Central memory CD8-positive, alpha-beta T cell (primary cell): ENCODE measurements at regions not wholly inside any gene's neighbourhood (a gene's known extent, or its start where the extent isn't known, plus 50 kb on each side); places are given as distances from the start of the nearest gene placed in this dataset.
A peak's percentile ranks its signal among the peaks of the same experiment; 100 is the strongest.

Experiments
- ATAC-seq: fragments of 150-1000 bp; cut with Tn5 transposase; replicated peaks from 2 replicates; pipeline ENCODE4 v1.10.0; 2022; ENCODE audit warnings: mild to moderate bottlenecking, moderate FRiP score, moderate number of reproducible peaks; ENCODE audit not compliant: poor library complexity, severe bottlenecking; ENCODE audit errors: extremely low read depth
- DNase-seq, 2 donors: peaks; one replicate each; pipeline ENCODE4 v3.0.0; 2021; ENCODE audit warnings: low spot score in 2 of 2
- H3K27ac Mint-ChIP-seq: one replicate; pipeline ENCODE4 v1.8.0; 2022; ENCODE audit warnings: low read depth, mild to moderate bottlenecking, moderate library complexity, mixed read lengths
- H3K27me3 Mint-ChIP-seq: one replicate; pipeline ENCODE4 v1.8.0; 2022; ENCODE audit warnings: mixed read lengths
- H3K36me3 Mint-ChIP-seq: one replicate; pipeline ENCODE4 v1.8.0; 2022; ENCODE audit warnings: mild to moderate bottlenecking, moderate library complexity, mixed read lengths; ENCODE audit not compliant: insufficient read depth
- H3K4me1 Mint-ChIP-seq: one replicate; pipeline ENCODE4 v1.8.0; 2022; ENCODE audit warnings: mixed read lengths
- H3K4me3 Mint-ChIP-seq: one replicate; pipeline ENCODE4 v1.8.0; 2022; ENCODE audit warnings: mild to moderate bottlenecking, moderate library complexity, mixed read lengths
- H3K9me3 Mint-ChIP-seq: one replicate; pipeline ENCODE4 v1.8.0; 2022; ENCODE audit warnings: mixed read lengths

DNA sequence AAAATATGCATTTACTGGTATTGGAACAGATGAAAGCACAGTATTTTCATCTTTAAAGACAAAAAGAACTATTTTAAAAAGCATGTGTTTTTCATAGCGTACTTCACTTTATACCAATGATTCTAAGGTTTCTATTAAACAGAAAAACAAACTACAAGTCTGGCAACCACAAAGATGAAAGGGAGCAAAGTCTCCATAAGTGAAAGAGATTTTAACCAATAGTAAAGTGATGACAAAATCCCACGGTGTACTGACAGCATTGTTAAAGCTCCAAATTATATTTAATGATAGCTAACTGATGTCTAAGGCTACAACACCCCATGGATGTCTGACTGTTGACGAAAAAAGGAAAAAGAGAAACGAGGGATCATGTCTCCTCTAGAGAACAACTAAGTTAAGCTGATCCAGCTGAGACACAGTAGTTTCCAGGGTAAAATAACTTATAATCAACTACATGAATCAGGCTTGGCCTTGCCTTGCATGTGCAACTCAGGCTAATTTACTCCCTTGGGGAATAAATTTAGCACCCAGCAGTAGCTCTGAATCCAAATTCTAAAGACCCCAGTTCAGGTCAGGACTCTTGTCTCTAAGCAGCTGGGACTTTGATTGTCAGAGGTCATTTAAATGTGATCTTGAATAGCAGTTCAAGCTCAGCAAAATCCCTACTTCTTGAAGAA is 56.0 kb upstream of the TAB2 start:
- H3K27me3 Mint-ChIP-seq = peaks cover 19% of the 10 kb centered on the region
- DNase-seq (no peak), ATAC-seq (no peak)
- no peak overlapping the region for H3K4me3 Mint-ChIP-seq
- H3K9me3 Mint-ChIP-seq = no peaks in the 10 kb centered on the region
- no peaks in the 10 kb centered on the region for H3K36me3 Mint-ChIP-seq
- H3K27ac Mint-ChIP-seq = no peak overlapping the region
- H3K4me1 Mint-ChIP-seq = peaks cover 15% of the 10 kb centered on the region

DNA sequence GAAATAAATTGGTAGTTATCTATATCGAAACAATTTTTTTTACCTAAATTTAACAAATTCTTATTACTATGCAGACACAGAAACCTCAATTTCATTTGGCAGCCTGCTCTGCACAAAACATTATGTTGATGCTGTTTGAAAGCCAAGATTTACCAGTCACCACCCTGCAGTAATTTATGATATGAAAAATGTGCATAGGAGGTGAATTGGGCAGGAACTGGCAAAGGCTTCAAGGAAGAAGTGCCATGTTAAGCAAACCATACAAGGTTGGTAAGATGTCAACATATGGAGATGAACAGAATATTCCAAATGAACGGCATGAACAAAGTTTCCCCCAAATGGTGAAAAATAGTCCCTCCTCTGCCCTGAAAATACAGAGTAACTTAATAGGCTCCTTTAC is 54.2 kb upstream of the TAB2 start:
- Mint-ChIP-seq H3K4me3 (no peak overlapping the region), H3K9me3 (no peaks in the 10 kb centered on the region), H3K27me3 (peaks cover 28% of the 10 kb centered on the region), H3K4me1 (peaks cover 15% of the 10 kb centered on the region), H3K36me3 (no peaks in the 10 kb centered on the region), H3K27ac (no peak overlapping the region)
- ATAC-seq = no peak
- DNase-seq = no peak

DNA sequence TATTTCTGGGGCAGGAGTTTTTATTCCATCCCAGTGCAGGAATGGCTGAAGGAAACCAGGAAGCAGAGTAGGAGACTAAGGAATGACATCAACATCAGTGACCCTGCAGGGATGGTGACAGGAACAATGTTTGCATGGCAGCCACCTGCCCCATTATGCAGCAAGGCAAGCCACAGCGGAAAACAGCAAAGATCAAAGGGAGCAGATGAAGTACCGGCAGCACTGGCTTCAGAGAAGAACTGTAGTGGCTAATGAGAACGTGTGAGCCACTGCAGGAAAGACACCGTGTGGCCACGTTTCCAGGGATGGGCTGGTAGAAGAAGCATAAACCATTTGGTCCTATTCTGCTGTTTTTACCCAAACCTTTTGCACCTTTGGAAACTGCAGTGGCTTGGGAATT is 52.9 kb upstream of the TAB2 start:
- ATAC-seq = peak; percentile 56
- H3K4me1 Mint-ChIP-seq = peaks cover 15% of the 10 kb centered on the region

DNA sequence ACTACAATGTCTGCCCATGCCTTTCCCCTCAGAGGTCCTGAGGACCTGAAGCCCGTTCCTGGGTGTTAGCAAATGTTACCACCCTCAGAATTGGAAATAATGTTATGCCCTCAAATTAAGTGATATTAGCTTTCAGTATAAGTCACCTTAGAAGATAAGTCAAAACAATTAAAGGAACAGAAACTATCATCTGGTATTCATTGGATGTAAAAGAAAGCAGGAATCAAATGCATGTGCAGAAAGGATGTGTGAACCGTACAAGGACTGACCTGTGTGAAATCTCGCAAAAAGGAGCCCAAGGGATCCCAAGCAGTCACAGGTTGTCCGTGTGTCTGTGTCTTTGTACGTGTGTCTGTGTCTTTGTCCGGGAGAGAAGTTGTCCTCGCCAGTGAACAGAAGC is 51.6 kb upstream of the TAB2 start:
- no peaks in the 10 kb centered on the region for H3K36me3 Mint-ChIP-seq
- DNase-seq (no peak), ATAC-seq (no peak)
- H3K4me1 Mint-ChIP-seq = peaks cover 15% of the 10 kb centered on the region
- no peak overlapping the region for H3K4me3 Mint-ChIP-seq
- peaks cover 28% of the 10 kb centered on the region for H3K27me3 Mint-ChIP-seq
- no peak overlapping the region for H3K27ac Mint-ChIP-seq
- H3K9me3 Mint-ChIP-seq = no peaks in the 10 kb centered on the region

More for the DNA sequence above, 52.9 kb upstream of the TAB2 start:
- Mint-ChIP-seq H3K36me3 (no peaks in the 10 kb centered on the region), H3K27ac (no peak overlapping the region), H3K9me3 (no peaks in the 10 kb centered on the region), H3K27me3 (peaks cover 28% of the 10 kb centered on the region), H3K4me3 (no peak overlapping the region)
- DNase-seq = no peak

DNA sequence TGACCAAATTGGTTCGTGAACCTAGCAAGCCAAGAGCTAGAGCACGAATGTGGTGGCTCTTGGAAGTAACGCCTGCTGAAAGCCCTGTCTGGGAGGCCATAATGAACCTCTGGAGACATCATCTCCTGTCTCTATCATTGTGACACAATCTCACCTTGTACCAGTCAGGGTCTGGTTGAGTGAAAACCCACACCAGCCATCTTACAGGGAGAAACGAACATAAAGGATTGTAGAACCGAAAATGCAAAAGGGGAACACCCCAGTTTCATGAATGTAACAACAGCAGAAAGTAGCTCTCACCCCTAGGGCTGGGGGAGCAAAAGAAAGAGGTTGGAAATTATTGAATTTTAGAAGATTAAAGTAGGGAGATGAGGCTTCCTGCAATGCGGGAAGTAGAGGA is 50.9 kb upstream of the TAB2 start:
- DNase-seq (no peak), ATAC-seq (no peak)
- Mint-ChIP-seq H3K9me3 (no peaks in the 10 kb centered on the region), H3K27me3 (peaks cover 28% of the 10 kb centered on the region), H3K36me3 (no peaks in the 10 kb centered on the region), H3K4me1 (peaks cover 14% of the 10 kb centered on the region), H3K4me3 (no peak overlapping the region), H3K27ac (no peak overlapping the region)

DNA sequence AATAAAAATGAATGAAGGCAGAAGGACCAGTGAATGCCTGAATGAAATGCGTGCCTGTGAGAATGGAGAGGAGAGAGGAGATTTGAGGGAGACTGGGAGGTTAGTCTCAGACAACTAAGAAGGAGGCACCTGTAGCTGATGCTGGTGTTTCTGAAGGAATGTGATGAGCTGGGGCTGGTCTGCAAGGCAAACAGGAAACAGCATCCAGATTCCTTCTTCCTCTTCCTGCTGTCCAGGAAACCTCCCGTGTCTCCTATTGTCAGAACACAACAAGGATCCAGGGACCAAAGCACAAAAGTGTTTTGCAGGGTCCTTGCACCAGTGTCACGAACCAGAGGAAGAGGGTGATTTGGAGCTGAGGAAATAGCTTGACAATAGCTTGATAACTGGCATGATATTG is 50.4 kb upstream of the TAB2 start:
- Mint-ChIP-seq H3K36me3 (no peaks in the 10 kb centered on the region), H3K27ac (no peak overlapping the region), H3K4me3 (no peak overlapping the region), H3K27me3 (peaks cover 28% of the 10 kb centered on the region), H3K9me3 (no peaks in the 10 kb centered on the region), H3K4me1 (peaks cover 14% of the 10 kb centered on the region)
- ATAC-seq = no peak
- no peak for DNase-seq

DNA sequence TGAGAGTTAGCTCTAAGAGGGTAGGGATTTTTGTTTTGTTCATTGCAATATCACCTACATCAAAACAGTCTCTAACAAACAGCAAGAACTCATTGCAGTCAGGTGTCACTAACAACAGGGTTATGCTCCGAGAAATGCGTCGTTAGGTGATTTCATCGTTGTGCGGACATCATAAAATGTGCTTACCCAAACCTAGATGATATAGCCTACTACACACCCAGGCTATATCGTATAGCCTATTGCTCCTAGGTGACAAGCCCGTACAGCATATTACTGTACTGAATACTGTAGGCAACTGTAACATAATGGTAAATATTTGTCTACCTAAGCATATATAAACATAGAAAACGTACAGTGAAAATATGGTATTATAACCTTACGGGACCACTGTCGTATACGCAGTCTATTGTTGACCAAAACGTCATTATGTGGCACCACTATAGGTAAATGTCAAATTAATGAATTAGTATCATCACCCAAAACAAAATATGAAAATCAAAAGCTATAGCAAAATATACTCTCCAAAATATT is 49.9 kb upstream of the TAB2 start:
- Mint-ChIP-seq H3K4me1 (peaks cover 14% of the 10 kb centered on the region), H3K4me3 (no peak overlapping the region), H3K9me3 (no peaks in the 10 kb centered on the region), H3K36me3 (no peaks in the 10 kb centered on the region), H3K27me3 (peaks cover 28% of the 10 kb centered on the region), H3K27ac (no peak overlapping the region)
- ATAC-seq (no peak), DNase-seq (no peak)
